GM21723 (cell line): ENCODE measurements at regions not wholly inside any gene's neighbourhood (a gene's known extent, or its start where the extent isn't known, plus 50 kb on each side); places are given as distances from the start of the nearest gene placed in this dataset.
"Not testable (repeated sequence)": the region's sequence is repeated elsewhere in the genome, so short reads cannot be mapped to it uniquely, and the experiment has no call there.

Experiments used
- ATAC-seq: cut with Tn5 transposase; IDR thresholded peaks from one replicate; pipeline ENCODE4 v1.9.1; 2021; ENCODE audit warnings: mild to moderate bottlenecking, moderate library complexity; ENCODE audit not compliant: unreplicated experiment

DNA sequence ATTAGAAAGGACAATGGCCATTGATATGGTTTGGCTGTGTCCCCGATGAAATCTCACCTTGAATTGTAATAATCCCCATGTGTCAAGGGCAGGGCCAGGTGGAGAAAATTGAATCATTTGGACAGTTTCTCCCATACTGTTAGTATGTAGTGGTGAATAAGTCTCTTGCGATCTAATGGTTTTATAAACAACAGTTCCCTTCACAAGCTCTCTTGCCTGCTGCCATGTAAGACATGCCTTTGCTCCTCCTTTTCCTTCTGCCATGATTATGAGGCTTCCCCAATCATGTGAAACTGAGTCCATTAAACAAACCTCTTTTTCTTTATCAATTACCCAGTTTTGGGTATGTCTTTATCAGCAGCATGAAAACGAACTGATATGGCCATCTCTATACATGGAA is 302.7 kb downstream of the SFMBT2 start:
- no peak for ATAC-seq

DNA sequence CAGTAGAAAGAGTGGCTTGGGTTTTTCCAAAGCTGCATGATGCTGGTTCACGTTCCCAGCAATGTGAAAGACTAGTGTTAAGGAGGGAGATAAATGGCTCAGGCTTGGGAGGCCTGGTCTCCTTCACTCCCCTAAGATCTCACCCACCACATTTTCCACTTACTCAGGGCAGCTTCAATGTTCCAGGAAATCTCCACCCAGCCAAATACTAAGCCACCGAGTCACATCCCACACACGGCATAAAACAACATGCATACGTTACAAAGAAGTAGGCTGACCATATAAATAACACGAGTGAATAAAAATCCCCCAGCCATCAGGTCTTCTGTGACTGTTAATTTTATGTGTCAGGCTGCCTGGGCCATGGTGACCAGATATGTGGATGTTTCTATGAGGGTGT is 303.5 kb downstream of the SFMBT2 start:
- no peak for ATAC-seq

DNA sequence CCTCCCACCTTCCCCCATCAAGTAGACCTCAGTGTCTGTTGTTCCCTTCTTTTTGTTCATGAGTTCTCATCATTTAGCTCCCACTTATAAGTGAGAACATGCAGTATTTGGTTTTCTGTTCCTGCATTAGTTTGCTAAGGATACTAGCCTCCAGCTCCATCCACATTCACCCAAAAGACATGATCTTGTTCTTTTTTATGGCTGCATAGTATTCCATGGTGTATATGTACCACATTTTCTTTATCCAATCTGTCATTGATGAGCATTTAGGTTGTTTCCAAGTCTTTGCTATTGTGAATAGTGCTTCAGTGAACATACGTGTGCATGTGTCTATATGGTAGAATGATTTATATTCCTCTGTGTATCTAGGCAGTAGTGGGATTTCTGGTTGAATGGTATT is 306.5 kb downstream of the SFMBT2 start:
- ATAC-seq: not testable (repeated sequence)

DNA sequence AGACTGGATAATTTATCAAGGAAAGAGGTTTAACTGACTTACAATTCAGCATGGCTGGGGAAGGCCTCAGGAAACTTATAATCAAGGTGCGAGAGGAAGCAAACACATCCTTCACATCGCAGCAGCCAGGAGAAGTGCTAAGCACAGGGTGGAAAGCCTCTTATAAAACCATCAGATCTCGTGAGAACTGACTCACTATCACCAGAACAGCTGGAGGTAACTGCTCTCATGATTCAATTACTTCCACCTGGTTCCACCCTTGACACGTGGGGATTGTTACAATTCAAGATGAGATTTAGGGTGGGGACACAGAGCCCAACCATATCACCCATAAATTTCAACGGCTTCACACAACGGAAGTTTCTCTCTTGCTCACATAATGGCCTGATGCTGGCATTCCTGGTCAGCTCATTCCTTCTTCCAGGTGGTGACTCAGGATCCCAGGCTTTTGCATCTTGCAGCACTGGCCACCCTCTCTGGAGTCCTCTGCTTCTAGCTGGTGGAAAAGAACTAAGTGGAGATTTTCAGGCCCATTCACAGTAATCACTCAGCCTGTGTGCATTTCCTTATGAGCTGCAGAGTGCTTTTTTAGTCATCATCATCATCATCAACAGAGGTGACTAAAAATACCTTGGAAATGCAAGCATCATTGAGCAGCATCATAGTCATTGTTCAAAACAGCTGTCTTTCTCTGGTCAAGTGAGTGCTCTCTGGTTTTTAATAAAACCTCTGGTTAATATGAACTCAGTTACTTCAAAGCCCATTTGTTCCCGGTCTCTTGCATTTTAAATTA is 308.1 kb downstream of the SFMBT2 start:
- peak; percentile 82 for ATAC-seq

DNA sequence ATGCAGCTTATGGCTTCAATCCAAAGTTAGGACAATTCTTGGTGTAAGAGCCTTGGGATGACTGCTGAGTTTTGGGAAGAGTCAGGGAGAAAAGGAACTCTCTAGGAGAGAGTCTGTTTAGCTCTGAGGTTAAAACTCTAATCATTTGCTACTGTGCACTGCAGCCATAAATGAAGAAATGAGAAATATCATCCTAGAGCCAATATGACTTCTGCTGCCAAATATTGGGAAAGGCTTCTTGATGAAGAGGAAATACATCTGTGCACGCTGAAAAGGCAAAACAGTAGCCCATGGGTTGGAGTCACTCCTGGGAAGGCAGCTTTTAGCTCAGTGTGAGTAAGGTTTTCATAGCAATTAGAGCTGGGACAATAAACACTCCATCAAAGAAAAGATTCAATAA is 308.8 kb downstream of the SFMBT2 start:
- no peak for ATAC-seq

DNA sequence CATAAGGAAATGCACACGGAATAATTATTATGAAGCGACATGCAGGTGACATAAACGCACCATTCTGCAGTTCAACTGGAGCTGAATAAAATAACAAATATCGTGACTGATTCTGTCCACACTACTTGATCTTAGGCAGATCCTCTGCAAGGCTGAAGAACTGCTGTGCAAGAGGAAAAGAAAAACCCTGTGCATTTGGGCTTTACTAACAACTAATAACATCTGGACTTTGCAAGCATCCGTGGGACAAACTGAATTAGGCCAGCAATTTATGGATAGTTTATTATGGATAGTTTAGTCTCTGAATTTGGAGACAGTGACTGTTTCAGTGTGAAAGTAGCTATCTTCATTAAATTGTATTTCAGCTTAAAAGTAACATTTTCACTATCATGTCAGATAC is 309.4 kb downstream of the SFMBT2 start:
- ATAC-seq: no peak

DNA sequence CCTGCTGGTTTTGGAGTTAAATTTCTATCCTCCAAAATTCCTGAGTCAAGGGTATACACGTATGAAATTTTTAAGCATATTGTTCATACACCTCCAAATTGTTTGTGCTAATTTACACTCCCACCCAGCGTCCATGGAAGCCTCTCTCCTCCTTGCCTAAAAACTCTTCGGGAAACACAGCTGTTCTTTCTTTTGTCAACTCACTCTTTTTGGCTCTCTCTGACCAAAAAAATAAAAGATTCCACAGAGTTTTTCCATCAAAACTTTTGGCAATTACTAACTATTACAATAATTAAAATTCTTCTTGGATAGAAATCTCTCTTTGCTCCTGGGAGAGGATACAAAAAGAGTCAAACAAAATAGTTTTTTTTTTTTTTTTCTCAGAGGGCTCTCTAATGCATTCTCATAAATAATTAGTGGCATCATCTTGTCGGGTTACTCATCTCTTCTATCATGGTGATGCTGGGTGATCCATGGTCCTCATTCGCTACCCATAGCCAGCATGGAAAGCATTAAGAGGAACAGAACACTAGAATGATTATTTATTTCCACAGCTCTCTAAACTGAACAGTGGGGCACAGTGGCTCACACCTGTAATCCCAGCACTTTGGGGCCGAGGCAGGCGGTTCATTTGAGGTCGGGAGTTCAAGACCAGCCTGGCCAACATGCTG is 310.7 kb downstream of the SFMBT2 start:
- no peak for ATAC-seq

DNA sequence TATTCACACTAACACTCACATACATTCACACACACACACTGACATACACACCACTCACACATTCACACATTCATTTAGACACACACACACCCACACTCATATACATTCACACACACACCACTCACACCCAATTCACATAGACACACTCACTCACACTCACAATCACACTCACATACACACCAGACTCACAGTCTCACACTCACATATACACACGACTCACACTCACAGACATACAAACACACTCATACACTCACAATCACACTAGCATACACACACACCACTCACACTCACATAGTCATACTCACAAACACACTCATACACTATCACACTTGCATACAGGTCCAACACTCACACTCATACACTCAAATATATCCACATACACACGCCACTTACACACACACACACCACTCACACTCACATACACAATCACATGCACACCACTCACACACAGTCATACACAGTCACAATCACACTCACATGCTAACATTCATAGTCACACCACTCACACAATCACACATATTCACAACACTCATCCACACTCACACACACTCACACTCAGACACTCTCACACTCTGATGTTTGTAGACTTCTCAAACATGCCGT is 312.6 kb downstream of the SFMBT2 start:
- ATAC-seq: no peak

DNA sequence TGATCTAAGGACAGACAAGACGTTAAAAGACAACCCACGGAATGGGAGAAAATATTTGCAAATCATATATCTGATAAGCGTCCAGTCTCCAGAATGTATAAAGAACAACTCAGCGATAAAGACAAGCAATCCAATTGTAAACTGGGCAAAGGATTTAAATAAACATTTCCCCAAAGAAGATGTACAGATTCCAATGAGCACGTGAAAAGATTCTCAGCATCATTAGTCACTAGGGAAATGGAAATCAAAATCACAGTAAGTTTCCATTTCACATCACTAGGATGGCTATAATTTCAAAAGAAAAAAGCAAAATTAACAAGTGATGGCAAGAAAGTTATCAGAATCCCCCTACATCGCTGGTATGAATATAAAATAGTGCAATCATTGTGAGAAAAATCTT is 316.1 kb downstream of the SFMBT2 start:
- ATAC-seq: no peak

DNA sequence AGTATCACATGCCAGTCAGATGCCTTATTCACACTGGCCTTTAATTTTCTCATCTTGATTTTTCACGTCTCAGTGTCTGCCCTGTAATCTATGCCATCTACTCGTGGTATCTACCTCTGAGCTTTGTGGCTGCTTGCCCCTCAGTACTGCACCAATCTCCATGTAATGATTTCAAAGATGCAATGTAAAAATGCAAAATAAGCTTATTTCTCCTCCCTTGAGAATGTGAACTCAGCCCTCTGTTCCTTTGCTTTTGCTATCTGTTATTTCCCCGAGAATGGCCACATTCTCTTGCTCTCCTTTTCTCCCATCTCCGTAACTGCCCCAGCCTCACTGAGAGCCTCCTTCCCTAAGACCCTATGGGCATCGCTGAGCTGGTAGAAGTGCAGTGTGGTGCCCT is 317.5 kb downstream of the SFMBT2 start:
- ATAC-seq: no peak

DNA sequence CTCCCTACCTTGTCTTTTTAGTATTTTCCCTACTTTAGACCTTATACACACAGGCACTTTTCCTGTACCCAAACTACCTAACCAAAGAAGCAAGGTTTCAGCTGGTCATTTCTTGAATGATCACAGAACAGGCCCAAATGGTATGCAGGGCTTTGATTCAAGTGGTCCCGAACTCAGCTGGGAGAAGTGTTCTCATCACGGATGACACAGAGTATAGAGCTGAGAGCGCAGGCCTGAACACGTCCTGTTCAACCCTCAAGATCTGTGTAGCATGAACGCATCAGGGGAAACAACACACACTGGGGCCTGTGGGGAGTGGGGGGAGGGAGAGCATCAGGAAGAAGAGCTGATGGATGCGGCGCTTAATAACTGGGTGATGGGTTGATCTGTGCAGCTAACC is 318.2 kb downstream of the SFMBT2 start:
- no peak for ATAC-seq

DNA sequence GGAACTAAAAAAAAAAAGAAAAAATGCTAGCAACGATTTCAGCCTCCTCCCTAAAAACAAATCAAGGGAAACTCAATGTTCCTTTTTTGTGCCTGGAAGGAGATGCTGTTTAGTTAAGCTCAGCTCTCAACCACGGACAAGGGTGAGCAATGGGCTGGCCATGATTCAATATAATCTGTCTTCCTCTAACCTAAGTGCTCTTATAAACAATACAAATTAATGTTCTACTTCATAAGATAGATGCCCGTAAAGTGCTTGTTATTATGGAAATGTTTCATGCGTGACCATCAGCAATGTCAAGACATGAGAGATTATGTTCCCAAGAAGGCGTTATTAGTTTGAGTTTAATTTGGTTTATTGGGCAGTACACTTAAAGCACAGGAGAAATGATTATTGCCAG is 320.3 kb downstream of the SFMBT2 start:
- ATAC-seq: no peak

DNA sequence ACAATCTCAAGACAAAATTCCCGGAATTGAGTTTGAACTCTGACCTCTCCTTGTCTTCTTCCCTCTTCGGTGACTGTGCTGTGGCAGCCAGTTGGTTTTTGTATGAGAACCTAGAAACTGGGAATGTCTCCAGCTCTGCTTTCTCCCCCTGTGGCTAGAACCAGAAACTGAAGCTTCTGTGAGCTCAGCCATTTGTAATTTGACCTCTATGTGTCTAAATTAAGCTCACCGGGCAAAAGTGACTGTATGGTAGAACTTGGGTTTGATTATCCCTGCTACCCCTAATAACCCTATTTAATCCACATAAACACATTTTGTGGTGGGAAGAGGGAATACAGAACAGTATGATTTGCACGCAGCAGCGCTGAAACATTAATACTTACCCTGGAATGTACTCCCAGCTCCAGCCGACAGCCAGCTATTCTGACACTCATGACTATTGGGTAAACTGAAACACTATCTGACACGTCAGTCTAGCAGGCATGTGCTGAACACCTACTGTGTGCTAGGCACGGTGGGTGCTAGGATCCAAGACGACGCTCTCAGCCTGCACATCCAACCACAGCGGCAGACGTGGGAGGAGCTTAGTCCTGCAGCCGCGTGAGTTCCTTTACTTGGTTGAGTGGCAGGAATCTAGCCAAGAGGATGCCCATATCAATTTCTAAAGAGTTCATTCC is 324.8 kb downstream of the SFMBT2 start:
- ATAC-seq: no peak

DNA sequence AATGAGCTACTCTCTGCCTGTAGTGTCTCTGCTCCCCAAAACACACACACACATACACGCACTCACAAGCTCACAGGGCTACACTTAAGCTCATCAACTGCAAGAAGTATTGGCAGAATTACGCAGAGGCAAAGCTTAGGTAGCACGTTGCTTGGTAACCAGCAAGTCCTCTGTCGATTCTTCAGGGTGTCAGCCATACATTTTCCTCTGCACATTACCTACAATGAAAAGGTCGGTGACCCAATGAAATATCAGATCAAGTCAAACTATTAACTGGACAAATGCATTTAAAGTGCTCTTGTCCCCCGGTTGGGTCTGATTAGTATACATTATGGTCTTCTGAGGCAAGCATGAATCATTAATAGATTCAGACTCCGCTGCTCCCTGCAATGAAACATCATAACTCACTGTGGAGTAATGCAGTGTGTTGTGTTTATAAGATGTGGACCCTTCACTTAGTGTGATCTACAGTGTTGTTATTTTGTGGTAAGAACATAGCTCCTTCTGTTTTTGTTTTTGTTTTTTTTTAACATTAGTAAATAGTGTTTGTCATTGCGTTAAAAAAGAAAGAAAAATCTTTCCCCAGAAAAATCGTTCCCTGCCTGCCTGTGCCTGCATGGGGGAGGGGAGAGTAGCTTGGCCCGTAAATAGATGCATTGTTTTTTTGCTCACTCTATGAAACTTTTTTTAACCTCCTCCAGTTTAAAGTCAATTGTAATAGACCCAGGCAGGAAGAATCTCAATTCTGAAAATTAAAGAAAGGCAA is 325.5 kb downstream of the SFMBT2 start:
- no peak for ATAC-seq

DNA sequence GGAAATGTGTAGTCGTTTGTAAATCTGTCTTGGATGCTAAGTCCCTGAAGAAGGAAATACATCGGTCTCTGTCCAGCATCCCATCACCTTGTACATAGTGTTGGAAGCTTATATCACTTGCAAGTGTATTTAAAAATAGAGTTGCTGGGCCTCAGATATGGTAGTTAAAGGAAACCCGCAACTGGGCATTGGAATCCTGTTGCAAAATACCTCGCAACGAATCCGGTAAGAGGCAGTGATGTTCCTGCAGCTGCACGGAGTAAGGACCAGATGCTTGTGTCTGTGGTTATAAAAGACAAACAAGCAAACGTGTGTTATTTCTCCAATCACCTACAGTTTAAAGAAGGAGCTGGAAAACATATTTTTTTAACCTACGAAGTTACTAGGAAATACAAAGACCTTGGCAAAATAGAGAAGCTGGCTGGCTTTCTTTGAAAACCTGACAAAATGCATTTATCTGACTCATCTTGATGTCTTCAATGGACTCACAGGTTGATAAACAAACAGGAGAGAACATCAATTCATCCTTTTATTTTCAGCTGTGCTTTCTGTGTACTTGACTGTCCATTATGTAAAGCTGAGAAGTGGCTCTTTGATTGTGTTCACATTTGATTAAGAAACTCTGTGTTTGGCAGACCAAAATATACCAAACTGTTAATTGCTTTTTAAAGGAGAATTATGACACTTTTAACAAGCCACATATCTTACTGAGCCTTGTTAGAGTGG is 326.4 kb downstream of the SFMBT2 start:
- no peak for ATAC-seq

DNA sequence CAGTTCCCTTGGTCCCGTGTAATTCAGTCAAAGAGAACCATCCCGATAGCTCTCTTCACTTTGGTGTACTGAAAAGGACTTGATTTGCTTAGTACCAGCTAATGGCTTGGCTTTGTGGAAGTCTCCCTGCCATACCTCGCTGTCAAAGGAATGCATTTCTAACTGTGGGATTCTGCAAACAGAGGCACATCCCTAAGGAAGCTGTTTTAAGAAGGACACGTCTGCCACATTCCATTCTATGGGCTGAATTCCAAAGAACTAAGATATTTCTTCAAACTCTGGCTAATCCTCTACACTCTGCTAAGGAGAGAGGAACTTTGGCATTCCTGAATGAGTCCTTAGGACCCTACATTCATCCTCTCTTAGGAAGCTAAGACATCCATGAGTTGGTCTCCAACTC is 327.9 kb downstream of the SFMBT2 start:
- no peak for ATAC-seq

DNA sequence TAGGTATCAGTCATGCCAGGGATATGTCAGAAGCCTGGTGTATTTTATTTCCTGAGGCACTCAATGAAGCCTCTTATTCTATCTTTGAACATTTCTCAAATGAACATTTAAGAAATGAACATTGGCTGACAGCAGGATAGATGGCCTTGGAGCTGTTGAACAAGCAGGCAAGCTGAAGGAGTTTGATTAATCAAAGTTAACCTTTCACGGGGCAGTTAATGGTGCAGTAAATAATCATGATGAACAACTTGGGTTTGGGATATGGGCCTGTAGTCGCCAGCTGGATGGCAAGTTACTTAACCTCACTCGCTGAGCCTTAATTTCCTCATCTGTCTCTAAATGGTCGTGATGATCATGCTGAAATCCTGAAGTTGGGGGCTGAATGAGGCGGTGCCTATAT is 333.0 kb downstream of the SFMBT2 start:
- ATAC-seq: no peak

DNA sequence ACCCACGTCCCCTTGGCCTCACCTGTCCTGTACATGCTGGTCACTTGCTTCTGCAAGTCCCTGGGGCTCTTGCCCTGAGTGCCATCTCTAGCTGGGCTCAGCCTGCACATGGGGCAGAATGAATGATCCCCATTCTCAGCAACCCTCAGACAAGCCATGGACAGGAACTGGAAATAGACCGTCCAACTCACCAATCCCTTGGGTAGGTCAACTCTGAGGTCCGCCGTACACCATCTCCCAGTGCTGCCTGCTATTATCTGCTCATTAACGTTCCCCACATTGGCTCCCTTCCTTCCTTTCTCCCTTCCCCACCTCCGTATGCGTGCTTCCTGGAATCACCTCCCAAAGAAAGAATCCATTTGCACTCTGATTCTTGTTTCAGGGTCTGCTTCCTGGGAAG is 335.0 kb downstream of the SFMBT2 start:
- ATAC-seq: no peak

DNA sequence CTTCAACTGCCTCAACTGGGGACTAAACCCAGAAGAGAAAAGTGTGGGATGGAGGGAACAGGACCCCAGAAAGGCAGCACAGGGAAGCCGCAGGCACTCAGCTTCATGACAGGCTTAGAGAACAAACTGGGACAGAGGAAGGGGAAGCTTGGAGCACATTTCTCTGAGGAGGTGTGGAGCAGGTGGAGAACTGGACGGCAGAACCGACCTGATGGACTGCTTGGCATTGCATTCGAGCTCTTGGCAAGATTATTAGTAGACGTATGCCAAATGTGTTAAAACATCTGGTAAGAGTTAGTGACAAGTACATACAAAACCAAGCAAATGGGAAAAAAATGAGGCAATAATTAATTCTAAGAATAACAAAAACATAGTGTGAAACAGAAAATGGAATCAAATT is 335.7 kb downstream of the SFMBT2 start:
- ATAC-seq: no peak

DNA sequence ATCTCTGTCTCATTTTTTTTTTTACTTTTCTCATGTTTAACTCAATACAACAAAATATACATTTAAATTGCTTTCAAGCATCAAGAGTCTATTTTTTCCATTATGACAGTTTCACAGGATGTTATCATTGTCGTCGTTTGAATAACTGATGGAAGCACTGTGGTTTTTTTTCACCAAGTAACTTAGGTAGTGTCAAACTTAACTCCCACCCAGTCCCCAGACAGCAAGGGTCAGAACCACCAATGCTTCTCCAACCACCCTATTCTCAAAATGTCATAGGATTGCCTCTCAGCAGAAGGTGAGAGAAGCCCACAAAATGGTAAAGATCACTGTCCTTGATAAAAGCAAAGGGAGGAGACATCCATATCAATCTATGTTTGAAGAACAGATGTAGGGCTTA is 339.4 kb downstream of the SFMBT2 start:
- ATAC-seq: no peak
